MCF 10A (cell line): ENCODE measurements at regions not wholly inside any gene's neighbourhood (a gene's known extent, or its start where the extent isn't known, plus 50 kb on each side); places are given as distances from the start of the nearest gene placed in this dataset.
"Not testable (repeated sequence)": the region's sequence is repeated elsewhere in the genome, so short reads cannot be mapped to it uniquely, and the experiment has no call there.

Experiments used
- BruUV-seq: library from RNA; stranded (reverse); fragments of 400-500 nt; replicated peaks from 2 replicates; lab custom pipeline; 2021; lab: Mats Ljungman, UMichigan
- CTCF ChIA-PET: fragments of 300-600 bp; sonication (Branson Sonifier 250); formaldehyde crosslinking; extraction: SDS; loops from one replicate; lab custom pipeline; 2021; ENCODE audit warnings: antibody characterized with exemption, inconsistent platforms; lab: Yijun Ruan, JAX
- POLR2A ChIA-PET: fragments of 300-600, 350-650 bp; sonication (Branson Sonifier 250); formaldehyde crosslinking; extraction: SDS; loops from one replicate; lab custom pipeline; 2020; ENCODE audit warnings: antibody characterized with exemption, inconsistent platforms; lab: Yijun Ruan, JAX
- DNase-seq: peaks from one replicate; pipeline ENCODE4 v3.0.0-alpha.2; 2018; ENCODE audit not compliant: unreplicated experiment
- H3K27ac Mint-ChIP-seq: one replicate; pipeline ENCODE4 v1.8.0; 2022; ENCODE audit warnings: mild to moderate bottlenecking, low read depth, mixed read lengths; ENCODE audit not compliant: unreplicated experiment
- H3K27me3 Mint-ChIP-seq: one replicate; pipeline ENCODE4 v1.8.0; 2022; ENCODE audit warnings: mixed read lengths; ENCODE audit not compliant: insufficient read depth, unreplicated experiment
- H3K36me3 Mint-ChIP-seq: one replicate; pipeline ENCODE4 v1.8.0; 2022; ENCODE audit warnings: mild to moderate bottlenecking, moderate library complexity, mixed read lengths; ENCODE audit not compliant: insufficient read depth, unreplicated experiment
- H3K4me1 Mint-ChIP-seq: one replicate; pipeline ENCODE4 v1.8.0; 2022; ENCODE audit warnings: mixed read lengths; ENCODE audit not compliant: insufficient read depth, unreplicated experiment
- H3K4me3 Mint-ChIP-seq: one replicate; pipeline ENCODE4 v1.8.0; 2022; ENCODE audit warnings: mild to moderate bottlenecking, moderate library complexity, mixed read lengths; ENCODE audit not compliant: unreplicated experiment
- H3K9me3 Mint-ChIP-seq: one replicate; pipeline ENCODE4 v1.8.0; 2022; ENCODE audit warnings: mixed read lengths; ENCODE audit not compliant: unreplicated experiment
- intact Hi-C: fragments of 100-400 bp; cut with micrococcal nuclease; formaldehyde crosslinking; loops from 2 replicates; pipeline ENCODE4 v1.14.1; 2022
- TF ChIP-seq, protein P1 (sequence below): fragments of 200-600 bp; IDR thresholded peaks from one replicate; pipeline ENCODE4 v1.8.0; 2022; ENCODE audit warnings: antibody characterized with exemption, mild to moderate bottlenecking; ENCODE audit not compliant: unreplicated experiment

DNA sequence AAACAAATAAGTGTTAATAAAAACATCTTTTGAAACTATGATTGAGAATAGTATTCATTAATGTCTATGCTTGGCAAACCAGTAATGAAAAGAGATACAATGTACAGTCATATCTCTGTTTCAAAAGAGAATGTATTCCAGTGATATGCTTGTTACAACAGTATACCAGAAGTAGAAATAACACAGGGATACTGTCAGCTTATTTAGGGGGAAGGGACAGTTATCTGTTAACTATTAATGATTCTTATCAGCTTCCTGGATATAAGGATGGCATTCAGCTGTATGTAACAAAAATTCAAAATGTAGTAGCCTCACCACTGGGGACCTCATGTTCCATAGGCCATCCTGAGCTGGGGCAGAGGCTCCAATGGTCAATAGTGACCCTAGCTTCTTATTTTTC, 103.8 kb upstream of the TBX18 start:
- TF ChIP-seq, protein P1, sequence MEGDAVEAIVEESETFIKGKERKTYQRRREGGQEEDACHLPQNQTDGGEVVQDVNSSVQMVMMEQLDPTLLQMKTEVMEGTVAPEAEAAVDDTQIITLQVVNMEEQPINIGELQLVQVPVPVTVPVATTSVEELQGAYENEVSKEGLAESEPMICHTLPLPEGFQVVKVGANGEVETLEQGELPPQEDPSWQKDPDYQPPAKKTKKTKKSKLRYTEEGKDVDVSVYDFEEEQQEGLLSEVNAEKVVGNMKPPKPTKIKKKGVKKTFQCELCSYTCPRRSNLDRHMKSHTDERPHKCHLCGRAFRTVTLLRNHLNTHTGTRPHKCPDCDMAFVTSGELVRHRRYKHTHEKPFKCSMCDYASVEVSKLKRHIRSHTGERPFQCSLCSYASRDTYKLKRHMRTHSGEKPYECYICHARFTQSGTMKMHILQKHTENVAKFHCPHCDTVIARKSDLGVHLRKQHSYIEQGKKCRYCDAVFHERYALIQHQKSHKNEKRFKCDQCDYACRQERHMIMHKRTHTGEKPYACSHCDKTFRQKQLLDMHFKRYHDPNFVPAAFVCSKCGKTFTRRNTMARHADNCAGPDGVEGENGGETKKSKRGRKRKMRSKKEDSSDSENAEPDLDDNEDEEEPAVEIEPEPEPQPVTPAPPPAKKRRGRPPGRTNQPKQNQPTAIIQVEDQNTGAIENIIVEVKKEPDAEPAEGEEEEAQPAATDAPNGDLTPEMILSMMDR: no peak
- ChIA-PET POLR2A (interaction anchor here (0.9 to 1.0 kb wide), 2 partner anchors 15 to 27 kb away, joined by 3 read pairs; no protein-coding TSS in a partner anchor), CTCF (interaction anchor here (0.9 to 1.1 kb wide), 2 partner anchors 10 to 18 kb away, joined by 3 read pairs; no protein-coding TSS in a partner anchor)
- no TSS peak for BruUV-seq
- Mint-ChIP-seq H3K9me3 (no peaks in the 10 kb centered on the region), H3K27me3 (no peaks in the 10 kb centered on the region), H3K36me3 (peaks cover 6% of the 10 kb centered on the region), H3K27ac (peak overlapping the region; percentile 55), H3K4me1 (peaks cover 29% of the 10 kb centered on the region), H3K4me3 (no peak overlapping the region)
- DNase-seq: no peak
- intact Hi-C loops: no loop called here

DNA sequence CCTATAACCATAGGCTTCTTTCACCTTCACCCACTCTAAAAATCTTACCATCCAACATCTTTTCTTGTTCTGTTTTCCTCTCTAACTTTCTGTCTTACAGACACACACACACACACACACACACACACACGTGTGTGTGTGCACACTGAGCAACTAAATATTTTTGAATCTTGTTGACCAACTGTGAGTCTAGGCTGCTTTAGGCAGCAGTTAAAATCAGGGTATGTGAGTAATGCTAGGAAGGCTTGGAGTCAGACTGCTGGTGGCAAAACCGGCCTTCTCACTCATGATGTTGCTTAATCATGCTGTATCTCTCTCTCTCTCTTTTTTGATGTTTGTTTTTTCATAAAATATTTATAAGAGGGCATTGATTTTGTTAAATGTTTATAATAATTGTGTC, 103.1 kb upstream of the TBX18 start:
- intact Hi-C loops: no loop called here
- Mint-ChIP-seq H3K27ac (peak overlapping the region; percentile 55), H3K4me3 (peak overlapping the region; percentile 0), H3K9me3 (no peaks in the 10 kb centered on the region), H3K36me3 (peaks cover 6% of the 10 kb centered on the region), H3K4me1 (peaks cover 29% of the 10 kb centered on the region), H3K27me3 (no peaks in the 10 kb centered on the region)
- BruUV-seq: no TSS peak
- CTCF ChIA-PET: interaction anchor here (1.1 kb wide), 1 partner anchor 9 kb away, joined by 3 read pairs; no protein-coding TSS in a partner anchor
- DNase-seq: peak; percentile 76
- TF ChIP-seq, protein P1: no peak
- POLR2A ChIA-PET: interaction anchor here (0.9 to 1.0 kb wide), 2 partner anchors 9 to 10 kb away, joined by 3 to 5 read pairs; no protein-coding TSS in a partner anchor

DNA sequence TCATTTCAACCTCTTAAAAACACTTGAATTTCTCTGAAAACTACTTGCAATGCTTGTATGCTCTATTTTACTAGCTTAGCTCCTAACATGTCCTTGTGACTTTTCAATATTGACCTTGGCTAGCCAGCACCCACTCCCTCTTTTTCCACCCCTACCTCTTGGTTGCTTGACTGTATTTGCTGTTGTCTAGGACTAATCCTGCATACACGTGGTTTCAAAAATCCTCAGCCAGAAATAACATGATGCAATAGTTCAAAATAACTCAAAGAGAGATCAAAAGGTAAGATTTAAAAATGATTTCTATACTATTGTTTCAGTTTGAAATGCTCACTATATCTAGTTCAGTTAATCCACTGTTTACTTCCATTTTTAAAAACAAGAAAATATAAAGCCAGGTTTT, 102.3 kb upstream of the TBX18 start:
- H3K9me3 Mint-ChIP-seq: no peaks in the 10 kb centered on the region
- CTCF ChIA-PET: interaction anchor here (0.8 kb wide), 1 partner anchor 77 kb away, joined by 3 read pairs; no protein-coding TSS in a partner anchor
- peaks cover 6% of the 10 kb centered on the region for H3K36me3 Mint-ChIP-seq
- TF ChIP-seq, protein P1: no peak
- peak overlapping the region; percentile 42 for H3K4me3 Mint-ChIP-seq
- intact Hi-C loops: no loop called here
- BruUV-seq: no TSS peak
- DNase-seq: peak; percentile 58
- peak overlapping the region; percentile 55 for H3K27ac Mint-ChIP-seq
- POLR2A ChIA-PET: interaction anchor here (0.5 to 1.6 kb wide), 7 partner anchors 8 to 127 kb away, joined by 3 to 9 read pairs (median 3); no protein-coding TSS in a partner anchor
- no peaks in the 10 kb centered on the region for H3K27me3 Mint-ChIP-seq
- peaks cover 23% of the 10 kb centered on the region for H3K4me1 Mint-ChIP-seq

DNA sequence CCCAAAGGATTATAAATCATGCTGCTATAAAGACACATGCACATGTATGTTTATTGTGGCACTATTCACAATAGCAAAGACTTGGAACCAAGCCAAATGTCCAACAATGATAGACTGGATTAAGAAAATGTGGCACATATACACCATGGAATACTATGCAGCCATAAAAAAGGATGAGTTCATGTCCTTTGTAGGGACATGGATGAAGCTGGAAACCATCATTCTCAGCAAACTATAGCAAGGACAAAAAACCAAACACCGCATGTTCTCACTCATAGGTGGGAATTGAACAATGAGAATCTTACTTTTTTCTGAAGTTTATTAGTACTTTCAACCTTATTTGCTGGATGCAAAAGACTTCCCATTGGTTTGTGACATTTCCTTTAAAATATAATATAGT, 101.0 kb upstream of the TBX18 start:
- H3K9me3 Mint-ChIP-seq, intact Hi-C loops, POLR2A ChIA-PET, H3K27me3 Mint-ChIP-seq, H3K4me3 Mint-ChIP-seq, BruUV-seq, H3K27ac Mint-ChIP-seq, DNase-seq, H3K36me3 Mint-ChIP-seq: not testable (repeated sequence)
- peaks cover 27% of the 10 kb centered on the region for H3K4me1 Mint-ChIP-seq
- CTCF ChIA-PET: interaction anchor here (0.6 kb wide), 1 partner anchor 1689 kb away, joined by 3 read pairs; no protein-coding TSS in a partner anchor
